ENCODE measurements at regions not wholly inside any gene's neighbourhood (a gene's known extent, or its start where the extent isn't known, plus 50 kb on each side); places are given as distances from the start of the nearest gene placed in this dataset.

DNA sequence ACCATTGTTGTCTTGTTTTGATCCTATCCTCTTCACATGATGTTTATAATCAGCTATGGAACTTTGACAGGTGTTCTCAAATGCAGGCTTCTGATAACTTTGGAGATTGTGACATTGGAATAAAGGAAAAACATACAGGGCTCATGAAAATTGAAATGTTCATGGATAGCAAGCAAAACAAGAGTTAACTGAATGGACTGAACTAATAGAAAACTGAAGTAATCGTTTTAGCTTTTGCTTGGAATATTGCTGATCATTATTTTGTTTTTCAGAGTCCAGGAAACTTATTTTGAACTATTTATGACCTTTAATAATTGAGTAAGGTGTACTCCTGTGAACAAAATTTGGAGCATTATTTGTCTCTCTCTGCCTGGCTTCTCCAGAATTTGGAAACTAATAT is 436.7 kb upstream of the CDH9 start:
- TF ChIP-seq, protein P1, sequence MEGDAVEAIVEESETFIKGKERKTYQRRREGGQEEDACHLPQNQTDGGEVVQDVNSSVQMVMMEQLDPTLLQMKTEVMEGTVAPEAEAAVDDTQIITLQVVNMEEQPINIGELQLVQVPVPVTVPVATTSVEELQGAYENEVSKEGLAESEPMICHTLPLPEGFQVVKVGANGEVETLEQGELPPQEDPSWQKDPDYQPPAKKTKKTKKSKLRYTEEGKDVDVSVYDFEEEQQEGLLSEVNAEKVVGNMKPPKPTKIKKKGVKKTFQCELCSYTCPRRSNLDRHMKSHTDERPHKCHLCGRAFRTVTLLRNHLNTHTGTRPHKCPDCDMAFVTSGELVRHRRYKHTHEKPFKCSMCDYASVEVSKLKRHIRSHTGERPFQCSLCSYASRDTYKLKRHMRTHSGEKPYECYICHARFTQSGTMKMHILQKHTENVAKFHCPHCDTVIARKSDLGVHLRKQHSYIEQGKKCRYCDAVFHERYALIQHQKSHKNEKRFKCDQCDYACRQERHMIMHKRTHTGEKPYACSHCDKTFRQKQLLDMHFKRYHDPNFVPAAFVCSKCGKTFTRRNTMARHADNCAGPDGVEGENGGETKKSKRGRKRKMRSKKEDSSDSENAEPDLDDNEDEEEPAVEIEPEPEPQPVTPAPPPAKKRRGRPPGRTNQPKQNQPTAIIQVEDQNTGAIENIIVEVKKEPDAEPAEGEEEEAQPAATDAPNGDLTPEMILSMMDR (IDR thresholded peaks at IDR 0.05; ENCODE audit: low read depth, low read length): no peak
- TF ChIP-seq MYC (IDR thresholded peaks at IDR 0.05; ENCODE audit: low read depth, low read length) (no peak), POLR2A (IDR thresholded peaks at IDR 0.05; ENCODE audit: extremely low read depth, insufficient read length) (no peak)
